Cardiac muscle cell (in vitro differentiated cells and primary cell): ENCODE measurements at regions not wholly inside any gene's neighbourhood (a gene's known extent, or its start where the extent isn't known, plus 50 kb on each side); places are given as distances from the start of the nearest gene placed in this dataset.
A peak's percentile ranks its signal among the peaks of the same experiment; 100 is the strongest.

Source experiments
- DNase-seq, 2 donors: peaks; one replicate each; pipeline versions ENCODE4 v3.0.0 to v3.0.0-alpha.2; 2010 to 2017; ENCODE audit warnings: low read depth in 1 of 2, low spot score in 1 of 2
- H3K27ac ChIP-seq: fragments of 200-600 bp; sonication (generic); 2 replicates; pipeline ENCODE4 v1.5.1; 2016
- H3K27me3 ChIP-seq: fragments of 200-600 bp; sonication (generic); 2 replicates; pipeline ENCODE4 v1.6.0; 2016; ENCODE audit warnings: control low read depth
- H3K36me3 ChIP-seq: fragments of 200-600 bp; sonication (generic); 2 replicates; pipeline ENCODE4 v1.5.1; 2016; ENCODE audit warnings: control low read depth
- H3K4me1 ChIP-seq: fragments of 200-600 bp; sonication (generic); 2 replicates; pipeline ENCODE4 v1.8.1; 2017; ENCODE audit warnings: low read depth, mild to moderate bottlenecking, mixed run types
- H3K4me3 ChIP-seq: fragments of 200-600 bp; sonication (generic); 2 replicates; pipeline ENCODE4 v1.5.1; 2016; ENCODE audit warnings: mild to moderate bottlenecking
- H3K9me3 ChIP-seq: fragments of 200-600 bp; sonication (generic); 2 replicates; pipeline ENCODE4 v1.5.1; 2017; ENCODE audit warnings: low read depth, mild to moderate bottlenecking, control low read depth
- TF ChIP-seq, protein P1 (sequence below): IDR thresholded peaks from 2 replicates; pipeline ENCODE4 v1.5.1; 2012; ENCODE audit warnings: low read depth, mild to moderate bottlenecking, low read length

DNA sequence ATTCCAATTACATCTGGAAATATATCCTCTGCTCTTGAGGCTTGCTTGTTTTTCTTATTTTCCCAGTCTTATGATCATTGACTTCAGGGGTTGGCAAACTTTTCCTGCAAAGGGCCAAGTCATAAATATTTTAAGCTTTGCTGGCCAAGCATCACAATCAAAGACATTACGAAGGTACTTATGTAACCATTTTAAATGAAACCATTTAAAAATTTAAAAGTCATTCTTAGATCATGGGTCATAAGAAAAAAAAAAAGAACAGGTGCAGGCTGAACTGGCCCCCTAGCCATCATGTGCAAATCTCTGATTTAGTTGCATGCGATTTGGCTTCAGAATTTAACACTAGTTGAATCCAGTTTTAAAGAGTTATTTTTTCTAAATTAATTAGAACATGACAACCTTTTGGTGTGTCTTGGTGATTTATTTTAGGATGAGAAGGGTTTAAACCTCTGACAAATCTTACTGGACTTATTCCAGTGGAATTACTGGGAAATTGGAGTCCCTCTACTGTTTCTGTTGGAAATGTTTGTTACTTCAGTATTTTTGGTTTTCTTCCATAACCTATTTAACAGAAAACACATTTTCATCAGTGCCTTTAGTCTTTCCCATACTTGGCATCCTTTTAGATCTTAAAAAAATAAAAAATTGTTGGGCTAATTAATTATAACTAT is 148.1 kb downstream of the NHLRC3 start:
- Histone ChIP-seq H3K4me1 (peaks cover 4% of the 10 kb centered on the region), H3K27me3 (no peaks in the 10 kb centered on the region), H3K4me3 (no peak overlapping the region), H3K36me3 (no peaks in the 10 kb centered on the region), H3K27ac (no peak overlapping the region), H3K9me3 (no peaks in the 10 kb centered on the region)
- TF ChIP-seq, protein P1, sequence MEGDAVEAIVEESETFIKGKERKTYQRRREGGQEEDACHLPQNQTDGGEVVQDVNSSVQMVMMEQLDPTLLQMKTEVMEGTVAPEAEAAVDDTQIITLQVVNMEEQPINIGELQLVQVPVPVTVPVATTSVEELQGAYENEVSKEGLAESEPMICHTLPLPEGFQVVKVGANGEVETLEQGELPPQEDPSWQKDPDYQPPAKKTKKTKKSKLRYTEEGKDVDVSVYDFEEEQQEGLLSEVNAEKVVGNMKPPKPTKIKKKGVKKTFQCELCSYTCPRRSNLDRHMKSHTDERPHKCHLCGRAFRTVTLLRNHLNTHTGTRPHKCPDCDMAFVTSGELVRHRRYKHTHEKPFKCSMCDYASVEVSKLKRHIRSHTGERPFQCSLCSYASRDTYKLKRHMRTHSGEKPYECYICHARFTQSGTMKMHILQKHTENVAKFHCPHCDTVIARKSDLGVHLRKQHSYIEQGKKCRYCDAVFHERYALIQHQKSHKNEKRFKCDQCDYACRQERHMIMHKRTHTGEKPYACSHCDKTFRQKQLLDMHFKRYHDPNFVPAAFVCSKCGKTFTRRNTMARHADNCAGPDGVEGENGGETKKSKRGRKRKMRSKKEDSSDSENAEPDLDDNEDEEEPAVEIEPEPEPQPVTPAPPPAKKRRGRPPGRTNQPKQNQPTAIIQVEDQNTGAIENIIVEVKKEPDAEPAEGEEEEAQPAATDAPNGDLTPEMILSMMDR: no peak
- DNase-seq: no peak

DNA sequence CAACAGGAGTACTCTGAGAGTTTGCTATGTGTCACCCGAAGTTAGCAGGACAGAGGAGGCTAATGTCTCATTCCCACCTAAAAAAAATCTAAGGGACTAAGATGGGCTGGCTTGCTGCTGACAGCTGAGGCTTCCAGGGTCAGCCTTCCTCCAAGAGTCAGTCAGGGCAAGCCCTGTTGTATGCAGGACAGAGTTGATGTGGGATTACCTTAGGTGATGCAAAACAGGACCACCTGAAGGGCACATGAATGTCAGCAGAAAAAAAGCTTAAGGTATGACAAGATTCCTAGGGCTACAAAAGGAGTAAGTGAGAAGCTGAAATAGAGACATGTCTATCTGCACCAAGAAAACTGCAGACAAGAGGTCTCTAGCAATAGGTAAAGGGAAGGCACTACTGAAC is 151.5 kb downstream of the NHLRC3 start:
- Histone ChIP-seq H3K36me3 (no peaks in the 10 kb centered on the region), H3K9me3 (no peaks in the 10 kb centered on the region), H3K27ac (no peak overlapping the region), H3K4me1 (no peaks in the 10 kb centered on the region), H3K4me3 (no peak overlapping the region), H3K27me3 (no peaks in the 10 kb centered on the region)
- DNase-seq: no peak
- TF ChIP-seq, protein P1: no peak

DNA sequence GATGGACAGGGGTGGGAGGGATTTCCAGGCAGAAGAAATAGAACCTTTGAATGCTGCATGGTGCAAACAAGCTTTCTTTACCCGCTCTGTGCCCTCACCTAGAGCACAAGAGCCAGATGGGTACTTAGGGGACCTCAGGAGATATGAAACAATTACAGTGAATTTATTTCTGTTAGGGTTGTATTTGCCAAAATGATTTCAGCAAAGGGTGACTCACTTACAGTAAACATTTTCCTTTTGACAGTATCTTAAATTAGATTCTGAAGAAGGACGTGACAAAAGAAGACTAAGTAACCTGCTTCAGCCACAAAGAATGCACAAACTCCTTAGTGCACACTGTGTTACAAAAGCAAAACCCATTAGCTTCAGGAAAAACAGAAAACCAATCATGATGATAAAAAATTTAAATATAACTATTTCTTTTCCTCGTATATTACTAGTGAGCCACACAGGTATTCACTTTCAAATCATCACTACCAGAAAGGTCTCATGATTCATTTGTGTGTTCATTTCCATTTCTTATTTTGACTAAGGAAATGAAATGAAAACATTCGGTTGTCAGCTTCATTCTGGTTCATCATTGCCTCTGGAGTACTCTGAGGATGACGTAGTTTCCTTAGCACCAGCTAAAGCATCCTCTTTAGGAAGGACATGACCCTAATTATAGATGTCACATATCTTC is 158.8 kb downstream of the NHLRC3 start:
- DNase-seq: no peak
- Histone ChIP-seq H3K4me3 (no peak overlapping the region), H3K27me3 (no peaks in the 10 kb centered on the region), H3K4me1 (peaks cover 38% of the 10 kb centered on the region), H3K27ac (no peak overlapping the region), H3K9me3 (no peaks in the 10 kb centered on the region), H3K36me3 (no peaks in the 10 kb centered on the region)
- TF ChIP-seq, protein P1: no peak

DNA sequence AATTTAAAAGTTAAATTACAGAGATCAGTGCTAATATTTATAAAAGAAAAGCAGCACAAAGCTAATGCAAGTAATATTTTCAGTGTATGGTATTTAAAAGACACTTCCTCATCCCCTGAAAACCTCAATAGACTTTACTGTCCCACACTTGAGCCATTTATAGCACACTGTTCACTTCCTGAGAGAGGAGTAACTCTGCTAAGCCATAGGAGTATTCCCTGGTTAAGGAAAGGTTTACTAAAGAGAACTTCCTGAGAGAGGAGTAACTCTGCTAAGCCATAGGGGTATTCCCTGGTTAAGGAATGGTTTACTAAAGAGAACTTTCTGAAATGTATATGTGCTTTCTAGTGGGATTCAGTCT is 159.4 kb downstream of the NHLRC3 start:
- H3K4me1 ChIP-seq: peaks cover 38% of the 10 kb centered on the region
- TF ChIP-seq, protein P1: no peak
- peak overlapping the region; percentile 16 for H3K27ac ChIP-seq
- peak in 1 of 2 donors; percentile 24 for DNase-seq
- no peaks in the 10 kb centered on the region for H3K9me3 ChIP-seq
- H3K36me3 ChIP-seq: no peaks in the 10 kb centered on the region
- H3K4me3 ChIP-seq: no peak overlapping the region
- no peaks in the 10 kb centered on the region for H3K27me3 ChIP-seq

DNA sequence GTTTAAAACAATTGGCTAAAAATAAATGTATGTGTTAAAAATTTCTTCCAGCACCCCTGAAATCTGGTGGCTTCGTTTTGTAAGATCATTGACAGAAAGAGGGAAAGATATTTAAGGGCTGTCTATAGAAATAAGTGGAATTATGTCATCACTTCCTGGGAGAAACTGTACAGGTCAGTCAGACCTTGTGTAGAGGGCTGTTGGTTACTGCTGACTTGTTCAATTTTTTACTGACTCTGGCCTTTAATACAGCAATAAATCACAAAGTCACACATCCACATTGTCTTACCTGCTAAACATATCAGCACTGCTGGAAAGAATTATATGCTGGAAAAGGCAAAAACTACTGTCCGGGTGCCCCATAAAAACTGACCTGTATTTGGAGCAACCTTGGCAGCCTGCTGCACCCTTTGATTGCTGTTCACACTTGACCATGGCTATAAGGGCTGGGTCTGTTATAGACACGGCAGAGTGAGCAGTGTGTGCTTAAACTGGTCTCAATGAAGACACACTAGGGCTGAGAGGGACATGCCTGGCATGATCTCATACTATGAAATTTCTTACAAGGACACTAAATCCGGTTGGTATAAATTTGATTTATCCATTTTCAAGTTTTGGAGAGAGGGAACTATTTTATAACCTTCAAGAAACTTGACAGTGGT is 162.1 kb downstream of the NHLRC3 start:
- no peak for DNase-seq
- Histone ChIP-seq H3K4me3 (no peak overlapping the region), H3K36me3 (no peaks in the 10 kb centered on the region), H3K27me3 (no peaks in the 10 kb centered on the region), H3K27ac (peak overlapping the region; percentile 70), H3K4me1 (peaks cover 44% of the 10 kb centered on the region), H3K9me3 (no peaks in the 10 kb centered on the region)
- TF ChIP-seq, protein P1: no peak
